ENCODE measurements at regions not wholly inside any gene's neighbourhood (a gene's known extent, or its start where the extent isn't known, plus 50 kb on each side); places are given as distances from the start of the nearest gene placed in this dataset.

- H3K4me3 Mint-ChIP-seq, result no peak overlapping the region
These were observed 383.2 kb downstream of the SAMD5 start for GRCh38 chr6:147891671-147892070.

GRCh38 chr6:147892476-147892875 is 384.0 kb downstream of the SAMD5 start:
- ChIA-PET CTCF (no interaction called here), POLR2A (no interaction called here)
- no peak overlapping the region for H3K27ac Mint-ChIP-seq
- ATAC-seq (no peak), DNase-seq (ENCODE audit: low spot score) (no peak)
- H3K9me3 Mint-ChIP-seq, result peaks cover 13% of the 10 kb centered on the region
- H3K27me3 Mint-ChIP-seq (ENCODE audit: low read depth), result no peaks in the 10 kb centered on the region
- 0 out of 2 replicates have a peak, but pooled peaks cover 3% of the 10 kb centered on the region for H3K36me3 Mint-ChIP-seq
- H3K4me1 Mint-ChIP-seq, result no peaks in the 10 kb centered on the region
- no peak overlapping the region for H3K4me3 Mint-ChIP-seq
- TF ChIP-seq ESRRA (CRISPR knock-in tag; IDR thresholded peaks at IDR 0.05; ENCODE audit: borderline replicate concordance) (no peak), ZNF512 (CRISPR knock-in tag; IDR thresholded peaks at IDR 0.05; ENCODE audit: borderline replicate concordance) (no peak), NR2C2 (CRISPR knock-in tag; IDR thresholded peaks at IDR 0.05) (no peak), NFE2L1 (CRISPR knock-in tag; IDR thresholded peaks at IDR 0.05) (no peak), FOXP1 (CRISPR knock-in tag; IDR thresholded peaks at IDR 0.05; ENCODE audit: borderline replicate concordance) (no peak), FOXK1 (CRISPR knock-in tag; IDR thresholded peaks at IDR 0.05) (no peak), ZNF425 (CRISPR knock-in tag; conservative IDR thresholded peaks at IDR 0.05) (no peak), NFYB (CRISPR knock-in tag; conservative IDR thresholded peaks at IDR 0.05; ENCODE audit: low read depth) (no peak), FOXJ3 (CRISPR knock-in tag; IDR thresholded peaks at IDR 0.05; ENCODE audit: borderline replicate concordance) (no peak), ZNF219 (CRISPR knock-in tag; IDR thresholded peaks at IDR 0.05; ENCODE audit: borderline replicate concordance) (no peak)

More at GRCh38 chr6:147891671-147892070, 383.2 kb downstream of the SAMD5 start:
- Mint-ChIP-seq H3K4me1 (no peaks in the 10 kb centered on the region), H3K9me3 (peaks cover 19% of the 10 kb centered on the region), H3K27ac (no peak overlapping the region), H3K36me3 (0 out of 2 replicates have a peak, but pooled peaks cover 3% of the 10 kb centered on the region), H3K27me3 (ENCODE audit: low read depth) (no peaks in the 10 kb centered on the region)
- DNase-seq (ENCODE audit: low spot score) (no peak), ATAC-seq (no peak; the same call in 1 of the 2 replicates)
- ChIA-PET POLR2A (no interaction called here), CTCF (no interaction called here)
- TF ChIP-seq, protein P1, sequence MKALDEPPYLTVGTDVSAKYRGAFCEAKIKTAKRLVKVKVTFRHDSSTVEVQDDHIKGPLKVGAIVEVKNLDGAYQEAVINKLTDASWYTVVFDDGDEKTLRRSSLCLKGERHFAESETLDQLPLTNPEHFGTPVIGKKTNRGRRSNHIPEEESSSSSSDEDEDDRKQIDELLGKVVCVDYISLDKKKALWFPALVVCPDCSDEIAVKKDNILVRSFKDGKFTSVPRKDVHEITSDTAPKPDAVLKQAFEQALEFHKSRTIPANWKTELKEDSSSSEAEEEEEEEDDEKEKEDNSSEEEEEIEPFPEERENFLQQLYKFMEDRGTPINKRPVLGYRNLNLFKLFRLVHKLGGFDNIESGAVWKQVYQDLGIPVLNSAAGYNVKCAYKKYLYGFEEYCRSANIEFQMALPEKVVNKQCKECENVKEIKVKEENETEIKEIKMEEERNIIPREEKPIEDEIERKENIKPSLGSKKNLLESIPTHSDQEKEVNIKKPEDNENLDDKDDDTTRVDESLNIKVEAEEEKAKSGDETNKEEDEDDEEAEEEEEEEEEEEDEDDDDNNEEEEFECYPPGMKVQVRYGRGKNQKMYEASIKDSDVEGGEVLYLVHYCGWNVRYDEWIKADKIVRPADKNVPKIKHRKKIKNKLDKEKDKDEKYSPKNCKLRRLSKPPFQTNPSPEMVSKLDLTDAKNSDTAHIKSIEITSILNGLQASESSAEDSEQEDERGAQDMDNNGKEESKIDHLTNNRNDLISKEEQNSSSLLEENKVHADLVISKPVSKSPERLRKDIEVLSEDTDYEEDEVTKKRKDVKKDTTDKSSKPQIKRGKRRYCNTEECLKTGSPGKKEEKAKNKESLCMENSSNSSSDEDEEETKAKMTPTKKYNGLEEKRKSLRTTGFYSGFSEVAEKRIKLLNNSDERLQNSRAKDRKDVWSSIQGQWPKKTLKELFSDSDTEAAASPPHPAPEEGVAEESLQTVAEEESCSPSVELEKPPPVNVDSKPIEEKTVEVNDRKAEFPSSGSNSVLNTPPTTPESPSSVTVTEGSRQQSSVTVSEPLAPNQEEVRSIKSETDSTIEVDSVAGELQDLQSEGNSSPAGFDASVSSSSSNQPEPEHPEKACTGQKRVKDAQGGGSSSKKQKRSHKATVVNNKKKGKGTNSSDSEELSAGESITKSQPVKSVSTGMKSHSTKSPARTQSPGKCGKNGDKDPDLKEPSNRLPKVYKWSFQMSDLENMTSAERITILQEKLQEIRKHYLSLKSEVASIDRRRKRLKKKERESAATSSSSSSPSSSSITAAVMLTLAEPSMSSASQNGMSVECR (CRISPR knock-in tag; IDR thresholded peaks at IDR 0.05; ENCODE audit: borderline replicate concordance), result no peak
- TF ChIP-seq, protein P2, sequence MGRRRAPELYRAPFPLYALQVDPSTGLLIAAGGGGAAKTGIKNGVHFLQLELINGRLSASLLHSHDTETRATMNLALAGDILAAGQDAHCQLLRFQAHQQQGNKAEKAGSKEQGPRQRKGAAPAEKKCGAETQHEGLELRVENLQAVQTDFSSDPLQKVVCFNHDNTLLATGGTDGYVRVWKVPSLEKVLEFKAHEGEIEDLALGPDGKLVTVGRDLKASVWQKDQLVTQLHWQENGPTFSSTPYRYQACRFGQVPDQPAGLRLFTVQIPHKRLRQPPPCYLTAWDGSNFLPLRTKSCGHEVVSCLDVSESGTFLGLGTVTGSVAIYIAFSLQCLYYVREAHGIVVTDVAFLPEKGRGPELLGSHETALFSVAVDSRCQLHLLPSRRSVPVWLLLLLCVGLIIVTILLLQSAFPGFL (CRISPR knock-in tag; IDR thresholded peaks at IDR 0.05; ENCODE audit: borderline replicate concordance), result no peak
- TF ChIP-seq TEAD4 (CRISPR knock-in tag; IDR thresholded peaks at IDR 0.05) (no peak), PRDM15 (CRISPR knock-in tag; IDR thresholded peaks at IDR 0.05) (no peak), IRF2 (CRISPR knock-in tag; IDR thresholded peaks at IDR 0.05; ENCODE audit: borderline replicate concordance, low read depth) (no peak), FOXP1 (CRISPR knock-in tag; IDR thresholded peaks at IDR 0.05; ENCODE audit: borderline replicate concordance) (no peak), MXD4 (CRISPR knock-in tag; IDR thresholded peaks at IDR 0.05; ENCODE audit: borderline replicate concordance) (no peak), ZNF317 (CRISPR knock-in tag; IDR thresholded peaks at IDR 0.05; ENCODE audit: borderline replicate concordance, low read depth) (no peak)
- TF ChIP-seq, protein P3, sequence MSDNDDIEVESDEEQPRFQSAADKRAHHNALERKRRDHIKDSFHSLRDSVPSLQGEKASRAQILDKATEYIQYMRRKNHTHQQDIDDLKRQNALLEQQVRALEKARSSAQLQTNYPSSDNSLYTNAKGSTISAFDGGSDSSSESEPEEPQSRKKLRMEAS (CRISPR knock-in tag; IDR thresholded peaks at IDR 0.05), result no peak
